NCI-H146 (cell line): ENCODE measurements at regions not wholly inside any gene's neighbourhood (a gene's known extent, or its start where the extent isn't known, plus 50 kb on each side); places are given as distances from the start of the nearest gene placed in this dataset.
"Not testable (repeated sequence)": the region's sequence is repeated elsewhere in the genome, so short reads cannot be mapped to it uniquely, and the experiment has no call there.

Source experiments
- DNase-seq: peaks from one replicate; lab custom pipeline; 2025; lab: John Stamatoyannopoulos, UW

GRCh38 chr10:53166325-53166724, 393.7 kb upstream of the MBL2 start:
- no peak for DNase-seq

GRCh38 chr10:53162856-53163255, 390.3 kb upstream of the MBL2 start:
- no peak for DNase-seq

GRCh38 chr10:53161231-53161630, 388.6 kb upstream of the MBL2 start:
- DNase-seq, result no peak

- not testable (repeated sequence) for DNase-seq
These were observed 383.1 kb upstream of the MBL2 start for GRCh38 chr10:53155674-53156073.

GRCh38 chr10:53153831-53154230, 381.2 kb upstream of the MBL2 start:
- DNase-seq, result no peak

- no peak for DNase-seq
These were observed 367.9 kb upstream of the MBL2 start for GRCh38 chr10:53140506-53140905.

GRCh38 chr10:53135897-53136253, 363.3 kb upstream of the MBL2 start:
- no peak for DNase-seq

GRCh38 chr10:53135213-53135896, 362.8 kb upstream of the MBL2 start:
- DNase-seq, result no peak

GRCh38 chr10:53134050-53134449, 361.5 kb upstream of the MBL2 start:
- DNase-seq, result no peak

GRCh38 chr10:53130337-53130736, 357.8 kb upstream of the MBL2 start:
- DNase-seq, result no peak

- DNase-seq, result no peak
These were observed 355.1 kb upstream of the MBL2 start for GRCh38 chr10:53127686-53128085.

GRCh38 chr10:53123311-53123710, 350.7 kb upstream of the MBL2 start:
- DNase-seq, result no peak

- DNase-seq, result no peak
These were observed 349.7 kb upstream of the MBL2 start for GRCh38 chr10:53122281-53122680.

GRCh38 chr10:53115660-53116059, 343.1 kb upstream of the MBL2 start:
- DNase-seq, result no peak

GRCh38 chr10:53111529-53111928, 338.9 kb upstream of the MBL2 start:
- no peak for DNase-seq

- no peak for DNase-seq
These were observed 336.7 kb upstream of the MBL2 start for GRCh38 chr10:53109320-53109719.

GRCh38 chr10:53108317-53108934, 335.8 kb upstream of the MBL2 start:
- peak; percentile 56 for DNase-seq

GRCh38 chr10:53107711-53108110, 335.1 kb upstream of the MBL2 start:
- DNase-seq, result no peak

- no peak for DNase-seq
These were observed 329.8 kb upstream of the MBL2 start for GRCh38 chr10:53102424-53102823.

- DNase-seq, result no peak
These were observed 321.3 kb upstream of the MBL2 start for GRCh38 chr10:53093878-53094277.

- DNase-seq, result no peak
These were observed 319.0 kb upstream of the MBL2 start for GRCh38 chr10:53091574-53091973.

GRCh38 chr10:53088961-53089360, 316.4 kb upstream of the MBL2 start:
- DNase-seq, result no peak

GRCh38 chr10:53079283-53079682, 306.7 kb upstream of the MBL2 start:
- DNase-seq, result no peak

GRCh38 chr10:53076948-53077347, 304.4 kb upstream of the MBL2 start:
- no peak for DNase-seq
